ENCODE measurements at regions not wholly inside any gene's neighbourhood (a gene's known extent, or its start where the extent isn't known, plus 50 kb on each side); places are given as distances from the start of the nearest gene placed in this dataset.

- TF ChIP-seq, protein P1, sequence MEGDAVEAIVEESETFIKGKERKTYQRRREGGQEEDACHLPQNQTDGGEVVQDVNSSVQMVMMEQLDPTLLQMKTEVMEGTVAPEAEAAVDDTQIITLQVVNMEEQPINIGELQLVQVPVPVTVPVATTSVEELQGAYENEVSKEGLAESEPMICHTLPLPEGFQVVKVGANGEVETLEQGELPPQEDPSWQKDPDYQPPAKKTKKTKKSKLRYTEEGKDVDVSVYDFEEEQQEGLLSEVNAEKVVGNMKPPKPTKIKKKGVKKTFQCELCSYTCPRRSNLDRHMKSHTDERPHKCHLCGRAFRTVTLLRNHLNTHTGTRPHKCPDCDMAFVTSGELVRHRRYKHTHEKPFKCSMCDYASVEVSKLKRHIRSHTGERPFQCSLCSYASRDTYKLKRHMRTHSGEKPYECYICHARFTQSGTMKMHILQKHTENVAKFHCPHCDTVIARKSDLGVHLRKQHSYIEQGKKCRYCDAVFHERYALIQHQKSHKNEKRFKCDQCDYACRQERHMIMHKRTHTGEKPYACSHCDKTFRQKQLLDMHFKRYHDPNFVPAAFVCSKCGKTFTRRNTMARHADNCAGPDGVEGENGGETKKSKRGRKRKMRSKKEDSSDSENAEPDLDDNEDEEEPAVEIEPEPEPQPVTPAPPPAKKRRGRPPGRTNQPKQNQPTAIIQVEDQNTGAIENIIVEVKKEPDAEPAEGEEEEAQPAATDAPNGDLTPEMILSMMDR (IDR thresholded peaks at IDR 0.05), result no peak
- TF ChIP-seq POLR2A (IDR thresholded peaks at IDR 0.05), result no peak
Observed at GRCh38 chrX:10050481-10050880, 83.3 kb downstream of the CLDN34 start.

Data from uterus (tissue), 2 donors.